ENCODE measurements at regions not wholly inside any gene's neighbourhood (a gene's known extent, or its start where the extent isn't known, plus 50 kb on each side); places are given as distances from the start of the nearest gene placed in this dataset.

GRCh38 chr7:12814828-12815227 is 127.4 kb downstream of the ARL4A start:
- TF ChIP-seq CTCF (conservative IDR thresholded peaks at IDR 0.05 in 1 of 2, IDR thresholded peaks at IDR 0.05 in 1 of 2; ENCODE audit: extremely low read depth in 1 of 2, insufficient read depth in 1 of 2, low read depth in 1 of 2, low read length in 2 of 2), result no peak
- TF ChIP-seq EZH2 (IDR thresholded peaks at IDR 0.05; ENCODE audit: borderline replicate concordance, low read length), result no peak
